Activated T-helper 1 cell treated with anti-CD3 and anti-CD28 coated beads, Interleukin-2, amount 50 U/mL, for 16 hours (primary cell): ENCODE measurements at regions not wholly inside any gene's neighbourhood (a gene's known extent, or its start where the extent isn't known, plus 50 kb on each side); places are given as distances from the start of the nearest gene placed in this dataset.

Source experiments
- DNase-seq, 2 donors: peaks; one replicate each; pipeline ENCODE4 v3.0.0-alpha.2; 2020; ENCODE audit warnings: low read depth in 1 of 2, low spot score in 1 of 2

- no peak for DNase-seq
These were observed 1040.4 kb downstream of the FLRT2 start for GRCh38 chr14:86570371-86570770.

GRCh38 chr14:86543521-86543920, 1013.6 kb downstream of the FLRT2 start:
- DNase-seq, result no peak

- no peak for DNase-seq
These were observed 1012.0 kb downstream of the FLRT2 start for GRCh38 chr14:86541972-86542371.

- no peak for DNase-seq
These were observed 1010.8 kb downstream of the FLRT2 start for GRCh38 chr14:86540636-86541247.

GRCh38 chr14:86539361-86540070, 1009.6 kb downstream of the FLRT2 start:
- DNase-seq, result no peak

GRCh38 chr14:86533834-86534233, 1003.9 kb downstream of the FLRT2 start:
- no peak for DNase-seq

- DNase-seq, result no peak
These were observed 1002.3 kb downstream of the FLRT2 start for GRCh38 chr14:86532219-86532618.

GRCh38 chr14:86530457-86530856, 1000.5 kb downstream of the FLRT2 start:
- no peak for DNase-seq

- DNase-seq, result no peak
These were observed 997.4 kb downstream of the FLRT2 start for GRCh38 chr14:86527312-86527711.

- no peak for DNase-seq
These were observed 995.7 kb downstream of the FLRT2 start for GRCh38 chr14:86525673-86526072.

GRCh38 chr14:86521843-86522242, 991.9 kb downstream of the FLRT2 start:
- no peak for DNase-seq

- no peak for DNase-seq
These were observed 991.2 kb downstream of the FLRT2 start for GRCh38 chr14:86521031-86521730.

GRCh38 chr14:86518298-86518697, 988.4 kb downstream of the FLRT2 start:
- no peak for DNase-seq

GRCh38 chr14:86515195-86515594, 985.3 kb downstream of the FLRT2 start:
- no peak for DNase-seq

- DNase-seq, result no peak
These were observed 983.6 kb downstream of the FLRT2 start for GRCh38 chr14:86513564-86513963.

GRCh38 chr14:86513056-86513455, 983.1 kb downstream of the FLRT2 start:
- DNase-seq, result no peak

- no peak for DNase-seq
These were observed 980.5 kb downstream of the FLRT2 start for GRCh38 chr14:86510491-86510890.

- no peak for DNase-seq
These were observed 975.9 kb downstream of the FLRT2 start for GRCh38 chr14:86505808-86506207.

GRCh38 chr14:86501611-86502010, 971.7 kb downstream of the FLRT2 start:
- DNase-seq, result no peak

- DNase-seq, result no peak
These were observed 961.8 kb downstream of the FLRT2 start for GRCh38 chr14:86491743-86492142.

GRCh38 chr14:86481104-86481503, 951.2 kb downstream of the FLRT2 start:
- no peak for DNase-seq

GRCh38 chr14:86464341-86464740, 934.4 kb downstream of the FLRT2 start:
- no peak for DNase-seq
